ENCODE measurements at regions not wholly inside any gene's neighbourhood (a gene's known extent, or its start where the extent isn't known, plus 50 kb on each side); places are given as distances from the start of the nearest gene placed in this dataset.

- H3K4me1 ChIP-seq (ENCODE audit: insufficient read depth, low read length) = no peaks in the 10 kb centered on the region
- Mint-ChIP-seq H3K27ac (no peak overlapping the region), H3K4me1 (no peaks in the 10 kb centered on the region; a peak in 1 of 4 replicates), H3K27me3 (ENCODE audit: low read depth) (no peaks in the 10 kb centered on the region), H3K9me3 (no peaks in the 10 kb centered on the region), H3K36me3 (ENCODE audit: insufficient read depth in 1 of 3, low read depth in 3 of 3) (no peaks in the 10 kb centered on the region), H3K4me3 (no peak overlapping the region)
- H3K23me2 ChIP-seq (ENCODE audit: insufficient read length, low read depth, low read length, poor library complexity, severe bottlenecking) = no peaks in the 10 kb centered on the region
- no peak overlapping the region for H4K8ac ChIP-seq (replicated peaks; ENCODE audit: insufficient read length, low read depth, low read length)
- H3K23ac ChIP-seq (ENCODE audit: insufficient read length, low read depth, low read length) = no peak overlapping the region
- no peak overlapping the region for H3T11ph ChIP-seq (ENCODE audit: low read length)
- H2BK20ac ChIP-seq (ENCODE audit: low read depth, low read length, poor library complexity, severe bottlenecking) = no peak overlapping the region
- no peaks in the 10 kb centered on the region for H3K9me3 ChIP-seq (ENCODE audit: control insufficient read depth, low read depth, low read length)
- no peaks in the 10 kb centered on the region for H3K79me2 ChIP-seq (ENCODE audit: insufficient read depth, low read length)
- H4K5ac ChIP-seq (ENCODE audit: insufficient read length, low read depth, low read length) = no peak overlapping the region
- H2BK12ac ChIP-seq (ENCODE audit: insufficient read length, low read depth, low read length) = no peak overlapping the region
- no peak overlapping the region for H2BK15ac ChIP-seq (ENCODE audit: low read depth, low read length)
- H3K18ac ChIP-seq (ENCODE audit: insufficient read length, low read depth, low read length) = no peak overlapping the region
- no peak overlapping the region for H3K4ac ChIP-seq (ENCODE audit: low read depth, low read length)
- no peak overlapping the region for H3K4me2 ChIP-seq (ENCODE audit: insufficient read depth, insufficient read length, low read length)
- no peak overlapping the region for H3K14ac ChIP-seq (ENCODE audit: insufficient read depth, low read length)
- no peak overlapping the region for H4K91ac ChIP-seq (ENCODE audit: insufficient read length, low read depth, low read length)
- no peak overlapping the region for H3K27ac ChIP-seq (ENCODE audit: insufficient read length, low read depth, low read length)
- H2BK5ac ChIP-seq (ENCODE audit: insufficient read length, low read length) = no peak overlapping the region
- no peak overlapping the region for H2BK120ac ChIP-seq (ENCODE audit: low read depth, low read length, poor library complexity, severe bottlenecking)
- no CpG with 5 or more reads among the region's 1 CpG for WGBS (ENCODE audit: extremely low coverage, insufficient read length, low lambda C conversion rate)
- H3K56ac ChIP-seq (ENCODE audit: insufficient read length, low read depth, low read length) = no peak overlapping the region
- H2AK5ac ChIP-seq (ENCODE audit: insufficient read length, low read length) = no peak overlapping the region
- no peaks in the 10 kb centered on the region for H4K20me1 ChIP-seq (ENCODE audit: control insufficient read depth, insufficient read depth, insufficient read length)
- no peak for DNase-seq
- no peaks in the 10 kb centered on the region for H3K27me3 ChIP-seq (ENCODE audit: insufficient read depth, low read length)
- H2AFZ ChIP-seq (ENCODE audit: low read length) = no peak overlapping the region
- no peaks in the 10 kb centered on the region for H3K79me1 ChIP-seq (ENCODE audit: insufficient read depth, low read depth, low read length, poor library complexity, severe bottlenecking)
- no peak for TF ChIP-seq CTCF (conservative IDR thresholded peaks at IDR 0.05)
- no peak overlapping the region for H3K9ac ChIP-seq (ENCODE audit: extremely low read depth, insufficient read length, low read length)
These were observed 181.8 kb upstream of the SLC16A7 start for GRCh38 chr12:59414051-59414450.
